Medulla oblongata (tissue), 1 donor: ENCODE measurements at regions not wholly inside any gene's neighbourhood (a gene's known extent, or its start where the extent isn't known, plus 50 kb on each side); places are given as distances from the start of the nearest gene placed in this dataset.
"Not testable (repeated sequence)": the region's sequence is repeated elsewhere in the genome, so short reads cannot be mapped to it uniquely, and the experiment has no call there.

Experiments used
- DNase-seq: peaks from one replicate; pipeline ENCODE4 v3.0.0-alpha.2; 2015; ENCODE audit errors: extremely low spot score

- DNase-seq: no peak
These were observed 192.4 kb downstream of the SEC14L1 start for GRCh38 chr17:77332981-77333685.

GRCh38 chr17:77337150-77337549, 196.4 kb downstream of the SEC14L1 start:
- no peak for DNase-seq

GRCh38 chr17:77341069-77341541, 200.3 kb downstream of the SEC14L1 start:
- no peak for DNase-seq

GRCh38 chr17:77342656-77342990, 201.9 kb downstream of the SEC14L1 start:
- not testable (repeated sequence) for DNase-seq

- no peak for DNase-seq
These were observed 202.4 kb downstream of the SEC14L1 start for GRCh38 chr17:77343031-77343800.

GRCh38 chr17:77344038-77344437, 203.3 kb downstream of the SEC14L1 start:
- DNase-seq: no peak

GRCh38 chr17:77345260-77345910, 204.6 kb downstream of the SEC14L1 start:
- DNase-seq: no peak

GRCh38 chr17:77346765-77347164, 206.0 kb downstream of the SEC14L1 start:
- DNase-seq: no peak

- DNase-seq: no peak
These were observed 206.8 kb downstream of the SEC14L1 start for GRCh38 chr17:77347544-77347943.

GRCh38 chr17:77349976-77350830, 209.4 kb downstream of the SEC14L1 start:
- DNase-seq: no peak

- DNase-seq: no peak
These were observed 211.7 kb downstream of the SEC14L1 start for GRCh38 chr17:77352441-77352840.

GRCh38 chr17:77352996-77353395, 212.2 kb downstream of the SEC14L1 start:
- no peak for DNase-seq

- DNase-seq: no peak
These were observed 213.1 kb downstream of the SEC14L1 start for GRCh38 chr17:77353684-77354419.

- DNase-seq: no peak
These were observed 213.6 kb downstream of the SEC14L1 start for GRCh38 chr17:77354420-77354669.

- DNase-seq: no peak
These were observed 214.1 kb downstream of the SEC14L1 start for GRCh38 chr17:77354670-77355455.

GRCh38 chr17:77356109-77356689, 215.4 kb downstream of the SEC14L1 start:
- DNase-seq: no peak

- no peak for DNase-seq
These were observed 216.0 kb downstream of the SEC14L1 start for GRCh38 chr17:77356690-77357201.

GRCh38 chr17:77358801-77359200, 218.0 kb downstream of the SEC14L1 start:
- DNase-seq: no peak

GRCh38 chr17:77359236-77359635, 218.5 kb downstream of the SEC14L1 start:
- DNase-seq: no peak
